Adrenal gland (tissue), 9 donors: ENCODE measurements at regions not wholly inside any gene's neighbourhood (a gene's known extent, or its start where the extent isn't known, plus 50 kb on each side); places are given as distances from the start of the nearest gene placed in this dataset.

ENCODE experiments used
- DNase-seq, 7 donors: peaks; one replicate each; pipeline ENCODE4 v3.0.0-alpha.2; 2019 to 2020
- H3K27ac ChIP-seq, 5 donors: fragments of 200-600 bp; sonication (generic) in 4 of 5; 1 replicate in 3 of 5; 2 replicates in 2 of 5; pipeline versions ENCODE4 v1.5.1 to v1.8.0; 2016 to 2020; ENCODE audit warnings: mild to moderate bottlenecking in 1 of 5
- H3K27me3 ChIP-seq: fragments of 200-600 bp; 2 replicates; pipeline ENCODE4 v1.8.0; 2021
- H3K36me3 ChIP-seq, 2 donors: fragments of 200-600 bp; replicated peaks in 1 of 2; 1 replicate in 1 of 2; 2 replicates in 1 of 2; pipeline versions ENCODE4 v1.5.1 to v1.8.0; 2018 to 2022
- H3K4me1 ChIP-seq, 2 donors: fragments of 200-600 bp; replicated peaks in 1 of 2; 1 replicate in 1 of 2; 2 replicates in 1 of 2; pipeline versions ENCODE4 v1.5.1 to v1.8.0; 2018 to 2021
- H3K4me3 ChIP-seq, 4 donors: fragments of 200-600 bp; sonication (generic) in 3 of 4; one replicate each; pipeline ENCODE4 v1.5.1; 2016 to 2018
- H3K9me3 ChIP-seq, 3 donors: fragments of 200-600 bp; sonication (generic) in 1 of 3; replicated peaks in 1 of 3; 1 replicate in 2 of 3; 2 replicates in 1 of 3; pipeline versions ENCODE4 v1.5.1 to v1.8.0; 2016 to 2021
- CTCF ChIP-seq, 6 experiments: fragments of 450-650 bp in 4 of 6; fragments of 200-600 bp in 2 of 6; sonication (generic) in 1 of 6; IDR thresholded peaks; 1 replicate in 5 of 6; 2 replicates in 1 of 6; pipeline versions ENCODE4 v1.5.1 to v1.8.0; 2016 to 2021; ENCODE audit warnings: antibody characterized with exemption in 6 of 6, mild to moderate bottlenecking in 2 of 6, moderate library complexity in 1 of 6
- POLR2A ChIP-seq, 2 donors: fragments of 450-650 bp; IDR thresholded peaks; one replicate each; pipeline ENCODE4 v1.6.1; 2017; ENCODE audit warnings: antibody characterized with exemption in 2 of 2, mild to moderate bottlenecking in 2 of 2, moderate library complexity in 1 of 2
- WGBS, 4 donors: extraction: QIAGEN DNeasy Blood & Tissue Kit in 2 of 4; methylation state at CpG; one replicate each; pipeline versions ENCODE4 v1.1.5 to v1.1.7; 2013 to 2017; 5-methylcytosine and 5-hydroxymethylcytosine counted together
- intact Hi-C, 2 donors: fragments of 100-400 bp; cut with DNase I; formaldehyde crosslinking; loops; one replicate each; pipeline versions ENCODE4 v1.14.1 to v1.15.0; 2022 to 2023
- donor health status: healthy with polysubstance abuse.
- donor health status: Bipolar disorder and iron deficiency.
- donor health status: DM: yes; HTN: yes; CAD: no.
- donor health status: DM: no; HTN: no; CAD: no.
- donor health status: DM: no; HTN: no; CAD: no.

DNA sequence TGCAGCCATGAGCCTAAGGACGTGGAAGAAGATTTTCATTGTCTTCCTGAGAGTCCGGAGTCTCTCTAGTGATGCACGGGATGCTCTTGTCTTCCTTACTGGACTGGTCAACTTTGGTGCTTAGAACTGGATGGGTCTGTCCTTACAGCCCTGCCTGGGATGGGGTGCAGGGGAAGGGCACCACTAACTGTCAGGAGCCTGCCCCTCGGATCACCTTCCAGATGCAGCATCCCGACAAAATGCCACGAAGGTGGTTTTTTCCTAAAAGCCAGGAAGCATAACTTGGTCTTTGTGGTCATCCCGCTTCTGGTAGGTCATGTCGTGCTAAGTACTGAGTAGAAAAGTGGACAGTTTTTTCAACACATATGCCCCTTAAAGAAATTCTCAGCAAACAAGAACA is 207.4 kb upstream of the TWIST2 start:
- H3K27ac ChIP-seq, result no peak overlapping the region
- H3K27me3 ChIP-seq, result no peaks in the 10 kb centered on the region
- TF ChIP-seq CTCF (IDR thresholded peaks at IDR 0.05) (no peak), POLR2A (IDR thresholded peaks at IDR 0.05) (no peak)
- no peaks in the 10 kb centered on the region for H3K36me3 ChIP-seq
- H3K4me3 ChIP-seq, result no peak overlapping the region
- no peaks in the 10 kb centered on the region for H3K9me3 ChIP-seq
- intact Hi-C loops, result no loop called here
- WGBS, 4 donors, result 63 to 78% (median 72%) methylated on average over 5 to 8 of the region's 8 CpGs
- H3K4me1 ChIP-seq, result peaks cover 5 to 16% of the 10 kb centered on the region in 2 donors
- DNase-seq, result no peak

DNA sequence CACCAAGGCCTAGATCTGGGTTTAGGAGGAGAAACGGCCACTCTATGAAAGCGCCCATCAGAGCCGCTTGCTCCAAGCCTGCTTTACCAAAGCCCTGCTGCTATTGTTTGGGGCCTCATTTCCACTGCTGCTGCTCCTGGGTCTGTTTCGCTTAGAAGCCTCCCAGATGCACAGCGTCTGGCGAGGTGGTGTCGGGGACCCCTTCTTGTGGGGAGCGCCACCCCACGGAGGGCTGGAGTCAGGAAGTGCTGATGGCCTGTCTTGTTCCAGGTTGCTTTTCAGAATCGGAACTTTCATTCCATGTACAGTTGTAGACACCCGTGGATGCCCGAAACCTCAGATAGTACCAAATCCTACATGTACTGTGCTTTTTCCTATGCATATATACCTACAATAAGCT is 204.9 kb upstream of the TWIST2 start:
- peaks cover 5 to 16% of the 10 kb centered on the region in 2 donors for H3K4me1 ChIP-seq
- H3K36me3 ChIP-seq, result no peaks in the 10 kb centered on the region
- TF ChIP-seq CTCF (IDR thresholded peaks at IDR 0.05) (no peak), POLR2A (IDR thresholded peaks at IDR 0.05) (no peak)
- H3K27me3 ChIP-seq, result no peaks in the 10 kb centered on the region
- DNase-seq, result no peak
- H3K9me3 ChIP-seq, result no peaks in the 10 kb centered on the region
- WGBS, 4 donors, result 83 to 99% (median 90%) methylated on average over 5 to 12 of the region's 12 CpGs
- no peak overlapping the region for H3K4me3 ChIP-seq
- peak overlapping the region in 1 of 5 donors; percentile 92 for H3K27ac ChIP-seq
- intact Hi-C loops, result no loop called here

DNA sequence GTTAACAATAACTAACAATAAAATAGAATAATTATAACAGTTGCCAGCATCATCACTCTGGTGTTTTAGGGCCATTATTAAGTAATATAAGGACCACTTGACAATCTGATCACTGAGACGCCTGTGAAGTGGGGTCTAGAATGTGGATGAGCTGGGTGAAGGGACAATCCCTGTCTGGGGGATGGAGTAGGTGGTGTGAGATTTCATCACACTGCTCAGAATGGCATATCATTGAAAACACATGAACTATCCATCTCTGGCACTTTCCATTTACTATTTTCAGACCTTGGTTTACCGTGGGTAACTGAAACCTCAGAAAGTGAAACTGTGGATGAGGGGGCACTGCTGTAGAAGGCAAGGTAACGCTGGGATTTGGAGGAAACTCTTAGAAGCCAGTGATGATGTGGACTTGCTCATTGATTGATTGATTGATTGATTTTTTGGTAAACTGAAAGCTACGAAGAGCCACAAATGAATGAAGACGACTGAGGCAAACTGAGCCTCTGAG is 204.4 kb upstream of the TWIST2 start:
- intact Hi-C loops, result no loop called here
- no peaks in the 10 kb centered on the region for H3K9me3 ChIP-seq
- 86 to 95% (median 92%) methylated on average over 5 of the region's 5 CpGs for WGBS, 4 donors
- DNase-seq, result no peak
- no peak for TF ChIP-seq CTCF (IDR thresholded peaks at IDR 0.05)
- TF ChIP-seq POLR2A (IDR thresholded peaks at IDR 0.05), result no peak
- H3K27ac ChIP-seq, result peak overlapping the region in 4 of 5 donors; percentile 79 to 92 (median 87)
- H3K27me3 ChIP-seq, result no peaks in the 10 kb centered on the region
- H3K36me3 ChIP-seq, result no peaks in the 10 kb centered on the region
- no peak overlapping the region for H3K4me3 ChIP-seq
- peaks cover 5 to 16% of the 10 kb centered on the region in 2 donors for H3K4me1 ChIP-seq

DNA sequence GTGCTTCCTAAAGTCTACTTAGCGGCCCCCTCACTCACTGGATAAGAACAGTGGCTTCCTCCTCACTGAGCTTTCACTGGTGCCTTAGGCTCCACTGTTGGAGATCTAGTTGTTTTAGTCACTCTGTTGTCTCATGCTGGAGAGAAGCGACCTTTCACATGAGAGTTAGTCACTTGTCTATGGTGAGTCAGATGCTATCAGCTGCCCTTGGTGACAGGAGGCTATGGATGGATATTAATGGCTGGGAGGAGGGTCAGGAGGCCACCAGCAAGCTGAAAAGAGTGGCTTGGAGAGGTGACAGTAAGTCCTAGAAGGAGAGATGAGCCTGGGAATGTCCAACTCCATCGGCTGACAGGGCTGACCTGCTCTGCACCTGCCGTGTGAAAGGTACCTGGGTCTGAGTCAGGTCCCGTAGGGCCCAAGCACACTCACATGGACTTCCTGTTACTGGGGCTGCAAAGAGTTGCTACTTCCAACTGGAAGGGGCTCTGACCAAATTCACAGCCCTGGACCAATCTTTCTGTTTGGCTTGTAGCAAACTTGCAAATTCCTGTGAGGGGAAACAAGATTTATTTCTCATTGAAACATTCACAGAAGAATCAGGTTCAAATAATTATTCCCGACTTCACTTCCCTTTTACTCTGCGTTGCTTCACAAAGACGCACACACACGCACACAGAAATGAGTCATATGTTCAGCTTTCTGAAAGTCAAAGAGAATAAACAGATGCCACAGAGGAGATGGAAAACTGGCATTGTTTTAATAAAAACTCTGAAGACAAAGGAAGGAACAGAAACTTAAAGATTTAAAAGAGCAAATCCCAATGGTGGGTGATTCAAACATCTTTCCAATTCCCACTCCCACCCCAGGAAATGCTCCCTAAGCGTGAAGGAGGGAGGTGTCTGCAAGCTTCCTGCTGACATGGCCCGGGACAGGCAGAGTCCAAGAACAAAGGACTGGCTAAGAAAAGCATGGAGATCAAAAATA is 203.5 kb upstream of the TWIST2 start:
- Histone ChIP-seq H3K4me3 (no peak overlapping the region), H3K27ac (peak overlapping the region in 4 of 5 donors; percentile 79 to 92 (median 87)), H3K36me3 (no peaks in the 10 kb centered on the region), H3K9me3 (no peaks in the 10 kb centered on the region), H3K27me3 (no peaks in the 10 kb centered on the region), H3K4me1 (peaks cover 5 to 16% of the 10 kb centered on the region in 2 donors)
- intact Hi-C loops, result no loop called here
- DNase-seq, result peak; percentile 65 to 85 (median 77)
- TF ChIP-seq CTCF (IDR thresholded peaks at IDR 0.05), result no peak
- TF ChIP-seq POLR2A (IDR thresholded peaks at IDR 0.05), result peak in 1 of 2 donors; percentile 68
- 42 to 53% (median 49%) methylated on average over 10 to 11 of the region's 11 CpGs for WGBS, 4 donors
